KBM-7 (cell line): ENCODE measurements at regions not wholly inside any gene's neighbourhood (a gene's known extent, or its start where the extent isn't known, plus 50 kb on each side); places are given as distances from the start of the nearest gene placed in this dataset.

Experiments used
- DNase-seq: peaks from one replicate; pipeline ENCODE4 v3.0.0-alpha.2; 2015
- in situ Hi-C: fragments of 300-500 bp; cut with MboI; formaldehyde crosslinking; loops from 2 replicates; pipeline ENCODE4 v1.14.3; 2020; ENCODE audit warnings: low sequenced_read_pairs, low pct_unique_long_range_greater_than_20kb, mixed read lengths

GRCh38 chr2:7405861-7406715, 488.9 kb downstream of the RNF144A start:
- in situ Hi-C loops = no loop called here

GRCh38 chr2:7407001-7407400, 489.8 kb downstream of the RNF144A start:
- DNase-seq = no peak
- in situ Hi-C loops = no loop called here

More at GRCh38 chr2:7405861-7406715, 488.9 kb downstream of the RNF144A start:
- no peak for DNase-seq

GRCh38 chr2:7407906-7408680, 490.9 kb downstream of the RNF144A start:
- DNase-seq = no peak
- in situ Hi-C loops = no loop called here

GRCh38 chr2:7411691-7412090, 494.5 kb downstream of the RNF144A start:
- in situ Hi-C loops = no loop called here
- DNase-seq = no peak

GRCh38 chr2:7417845-7418742, 500.9 kb downstream of the RNF144A start:
- DNase-seq = no peak
- in situ Hi-C loops = no loop called here

- in situ Hi-C loops = no loop called here
- DNase-seq = no peak
These were observed 502.0 kb downstream of the RNF144A start for GRCh38 chr2:7419186-7419585.

GRCh38 chr2:7419814-7420311, 502.7 kb downstream of the RNF144A start:
- in situ Hi-C loops = no loop called here
- DNase-seq = no peak

GRCh38 chr2:7420530-7420929, 503.3 kb downstream of the RNF144A start:
- in situ Hi-C loops = no loop called here
- DNase-seq = no peak

- DNase-seq = no peak
- in situ Hi-C loops = no loop called here
These were observed 507.3 kb downstream of the RNF144A start for GRCh38 chr2:7424481-7424880.

- DNase-seq = peak; percentile 71
- in situ Hi-C loops = loop anchor here (25.0 kb wide), 1 partner anchor 1110 kb away; no protein-coding TSS in a partner anchor
These were observed 510.3 kb downstream of the RNF144A start for GRCh38 chr2:7427293-7428060.

- in situ Hi-C loops = loop anchor here (25.0 kb wide), 1 partner anchor 1109 kb away; no protein-coding TSS in a partner anchor
- DNase-seq = peak; percentile 12
These were observed 511.4 kb downstream of the RNF144A start for GRCh38 chr2:7428454-7429204.

- in situ Hi-C loops = loop anchor here (25.0 kb wide), 1 partner anchor 1108 kb away; no protein-coding TSS in a partner anchor
These were observed 512.5 kb downstream of the RNF144A start for GRCh38 chr2:7429733-7430132.

GRCh38 chr2:7430421-7430868, 513.2 kb downstream of the RNF144A start:
- no peak for DNase-seq
- in situ Hi-C loops = loop anchor here (25.0 kb wide), 1 partner anchor 1107 kb away; no protein-coding TSS in a partner anchor

More at GRCh38 chr2:7429733-7430132, 512.5 kb downstream of the RNF144A start:
- DNase-seq = no peak

- in situ Hi-C loops = loop anchor here (25.0 kb wide), 1 partner anchor 1106 kb away; no protein-coding TSS in a partner anchor
- peak; percentile 75 for DNase-seq
These were observed 513.8 kb downstream of the RNF144A start for GRCh38 chr2:7430869-7431641.

GRCh38 chr2:7432436-7432835, 515.2 kb downstream of the RNF144A start:
- peak; percentile 5 for DNase-seq
- in situ Hi-C loops = loop anchor here (25.0 kb wide), 1 partner anchor 1105 kb away; no protein-coding TSS in a partner anchor

- no peak for DNase-seq
These were observed 519.1 kb downstream of the RNF144A start for GRCh38 chr2:7436096-7436906.

More at GRCh38 chr2:7436096-7436906, 519.1 kb downstream of the RNF144A start:
- in situ Hi-C loops = loop anchor here (25.0 kb wide), 1 partner anchor 1101 kb away; no protein-coding TSS in a partner anchor
